GM13976 (cell line): ENCODE measurements at regions not wholly inside any gene's neighbourhood (a gene's known extent, or its start where the extent isn't known, plus 50 kb on each side); places are given as distances from the start of the nearest gene placed in this dataset.
"Not testable (repeated sequence)": the region's sequence is repeated elsewhere in the genome, so short reads cannot be mapped to it uniquely, and the experiment has no call there.

Experiments used
- DNase-seq: peaks from one replicate; pipeline ENCODE4 v3.0.0; 2012; ENCODE audit warnings: low spot score
- CTCF ChIP-seq: IDR thresholded peaks from 2 replicates; pipeline ENCODE4 v1.5.1; 2012; ENCODE audit warnings: borderline replicate concordance, mild to moderate bottlenecking; ENCODE audit not compliant: insufficient read depth; ENCODE audit errors: extremely low read depth, missing control alignments, control extremely low read depth
- in situ Hi-C: fragments of 300-500 bp; cut with MboI; formaldehyde crosslinking; loops from one replicate; pipeline ENCODE4 v1.12.0; 2022; ENCODE audit warnings: low sequenced_read_pairs, mixed read lengths, inconsistent platforms; ENCODE audit not compliant: unreplicated experiment

DNA sequence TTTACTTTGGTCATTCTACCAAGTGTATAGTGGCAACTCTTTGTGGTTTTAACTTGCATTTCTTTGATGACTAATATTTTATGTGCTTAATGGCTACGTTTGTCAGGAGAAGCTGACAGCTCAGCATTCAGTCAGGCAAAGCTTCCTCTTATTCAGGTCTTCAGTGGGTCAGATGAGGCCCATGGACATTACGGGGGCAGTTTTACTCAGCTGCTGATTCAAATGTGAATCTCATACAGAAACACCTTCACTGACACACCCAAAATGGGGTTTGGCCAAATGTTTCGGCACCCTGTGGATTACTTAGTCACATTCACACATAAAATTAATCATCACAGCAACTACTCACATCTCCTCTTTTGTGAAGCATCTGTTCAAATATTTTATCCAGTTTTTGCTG is 104.9 kb upstream of the PLD5 start:
- DNase-seq = no peak

DNA sequence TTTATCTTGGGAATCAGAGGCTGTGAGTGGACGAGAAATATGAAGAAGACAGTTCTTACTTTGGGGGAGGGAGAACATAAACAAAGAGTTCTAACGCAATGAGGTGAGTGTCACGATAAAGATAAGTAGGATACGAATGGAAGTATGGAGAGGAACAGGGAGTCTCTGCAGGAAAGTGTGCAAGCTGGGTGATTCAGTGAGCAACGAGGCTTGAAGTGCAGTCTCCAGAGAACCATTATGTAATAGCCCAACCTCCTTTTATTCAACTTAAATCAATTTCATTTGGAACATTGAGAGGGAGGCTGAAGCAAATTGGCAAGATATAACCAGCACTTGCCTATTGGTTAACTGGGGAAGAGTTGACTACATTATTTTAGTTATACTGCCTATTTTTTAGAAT is 99.3 kb upstream of the PLD5 start:
- DNase-seq = no peak
- no peak for TF ChIP-seq CTCF
- in situ Hi-C loops = no loop called here

More for the DNA sequence above, 104.9 kb upstream of the PLD5 start:
- in situ Hi-C loops = no loop called here
- TF ChIP-seq CTCF = no peak

DNA sequence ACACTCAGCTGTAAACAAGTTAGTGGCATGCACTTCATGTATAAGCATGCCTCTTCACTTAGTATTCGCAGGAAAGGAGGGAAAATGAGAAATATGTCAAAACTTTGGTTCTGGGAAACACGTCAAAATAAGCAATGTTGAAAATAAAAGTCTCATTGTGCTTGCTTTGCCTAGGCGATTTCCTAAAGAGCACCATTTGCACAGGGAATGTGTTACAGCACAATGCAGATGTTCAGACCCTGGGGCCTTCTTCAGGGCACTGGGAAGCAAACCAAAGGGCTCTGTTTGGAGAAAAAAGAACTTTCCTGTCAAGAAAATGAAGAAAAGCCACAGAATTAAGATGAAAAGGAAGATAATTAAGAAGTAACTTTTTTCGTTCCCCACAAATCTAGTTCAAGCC is 98.6 kb upstream of the PLD5 start:
- TF ChIP-seq CTCF = no peak
- in situ Hi-C loops = no loop called here
- DNase-seq = no peak

DNA sequence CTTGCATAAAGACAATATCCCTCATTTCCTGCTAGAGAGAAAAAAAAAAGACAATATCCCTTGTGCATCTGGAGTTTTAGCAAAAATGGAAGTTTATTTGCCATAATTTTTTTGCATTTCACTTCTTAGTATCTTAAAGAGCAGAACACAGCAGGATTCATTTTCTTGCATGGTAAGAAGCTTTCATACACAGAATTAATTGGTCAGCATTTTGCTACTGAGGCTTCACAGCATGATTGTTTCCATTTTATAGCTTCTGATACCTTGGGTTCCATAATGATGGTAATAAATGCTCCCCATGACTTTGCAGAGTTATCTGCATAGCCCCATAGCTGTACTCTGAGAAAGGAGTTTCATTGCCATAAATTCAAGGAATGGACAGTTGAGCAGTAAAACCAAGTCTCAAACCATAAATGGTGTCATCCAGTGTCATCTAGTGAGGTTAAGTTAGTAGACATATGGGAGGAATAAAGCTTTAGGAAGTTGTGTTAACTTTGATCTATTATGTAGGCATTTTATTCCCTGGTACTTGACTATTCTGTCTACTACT is 88.8 kb upstream of the PLD5 start:
- in situ Hi-C loops = no loop called here
- DNase-seq = no peak
- TF ChIP-seq CTCF = no peak

DNA sequence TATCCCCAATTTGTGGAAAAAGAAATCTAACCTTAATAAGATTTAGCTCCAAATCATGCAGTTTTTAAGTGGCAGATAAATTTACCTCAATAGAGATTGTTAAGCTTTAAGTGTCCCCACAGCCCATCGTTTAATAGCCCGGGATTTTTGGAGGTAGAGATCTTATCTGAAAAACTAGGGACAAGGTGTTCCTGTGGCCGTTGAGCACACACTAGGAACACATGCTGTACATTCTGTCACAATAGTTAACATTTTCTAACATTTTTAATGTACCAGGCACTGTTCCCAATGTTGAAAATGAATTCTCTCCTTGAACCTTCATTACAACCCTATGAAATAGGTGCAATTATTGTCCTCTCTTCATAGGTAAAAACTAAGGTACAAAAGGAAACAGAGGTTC is 85.7 kb upstream of the PLD5 start:
- DNase-seq = no peak
- TF ChIP-seq CTCF = no peak
- in situ Hi-C loops = no loop called here

DNA sequence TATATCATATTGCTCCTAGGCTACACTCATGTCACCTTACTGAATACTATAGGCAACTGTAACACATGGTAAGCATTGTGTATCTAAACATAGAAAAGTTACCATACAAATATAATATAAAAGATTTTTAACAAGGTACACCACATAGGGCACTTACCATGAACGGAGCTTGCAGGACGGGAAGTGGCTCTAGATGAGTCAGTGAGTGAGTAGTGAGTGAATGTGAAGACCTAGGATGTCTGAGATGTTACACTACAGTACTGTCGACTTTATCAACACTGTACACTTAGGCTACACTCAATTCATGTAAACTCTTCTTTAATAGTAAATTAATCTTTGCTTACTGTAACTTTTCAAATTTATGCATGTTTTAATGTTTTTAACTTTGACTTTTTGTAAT is 81.0 kb upstream of the PLD5 start:
- no peak for TF ChIP-seq CTCF
- in situ Hi-C loops = no loop called here
- no peak for DNase-seq

DNA sequence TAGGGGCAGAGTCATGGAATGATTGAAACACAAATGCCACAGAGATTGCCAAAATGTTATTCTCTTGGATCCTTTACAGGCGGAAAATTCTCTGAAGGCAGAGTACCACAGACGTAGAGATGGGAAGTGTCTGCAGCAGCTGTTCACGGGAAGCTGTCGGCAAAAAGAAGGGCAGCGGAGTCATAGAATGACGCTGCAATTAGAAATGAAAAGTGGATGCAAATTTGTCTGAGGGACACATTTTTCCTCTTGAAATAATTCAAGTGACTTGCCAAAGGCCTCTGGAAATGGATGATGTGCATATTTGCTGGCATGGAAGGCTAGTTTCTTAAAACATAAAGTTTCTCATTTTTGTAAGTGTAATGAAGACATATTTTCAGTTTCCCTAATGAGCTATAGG is 77.5 kb upstream of the PLD5 start:
- in situ Hi-C loops = no loop called here
- no peak for DNase-seq
- TF ChIP-seq CTCF = no peak

- in situ Hi-C loops, DNase-seq: not testable (repeated sequence)
These were observed 69.3 kb upstream of the PLD5 start for GRCh38 chr1:242593756-242594155.
